ENCODE measurements at regions not wholly inside any gene's neighbourhood (a gene's known extent, or its start where the extent isn't known, plus 50 kb on each side); places are given as distances from the start of the nearest gene placed in this dataset.

DNA sequence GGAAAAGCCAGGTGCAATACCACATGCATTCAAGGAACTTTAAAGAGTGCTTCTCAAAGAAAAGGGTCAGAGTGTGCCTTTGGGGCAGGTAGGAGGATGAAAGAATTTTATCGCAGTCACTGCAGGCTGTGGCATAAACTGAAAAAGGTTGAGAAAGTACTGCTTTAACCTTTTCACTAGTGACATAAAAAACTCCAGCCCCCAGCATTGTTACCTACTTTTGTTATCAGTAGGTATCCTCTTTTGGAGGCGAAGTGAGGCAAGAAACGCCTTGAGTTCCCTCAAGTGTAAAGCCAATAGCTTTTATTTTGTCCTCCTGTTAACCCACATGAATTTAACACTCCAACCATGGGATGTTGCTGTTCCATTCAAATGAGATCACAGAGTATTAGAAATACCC, 64.7 kb upstream of the CHD1 start:
- Mint-ChIP-seq H3K4me1 (no peaks in the 10 kb centered on the region), H3K9me3 (no peaks in the 10 kb centered on the region), H3K27me3 (ENCODE audit: low read depth) (no peaks in the 10 kb centered on the region), H3K36me3 (ENCODE audit: low read depth) (no peaks in the 10 kb centered on the region), H3K27ac (no peak overlapping the region), H3K4me3 (no peak overlapping the region)
- TF ChIP-seq, protein P1, sequence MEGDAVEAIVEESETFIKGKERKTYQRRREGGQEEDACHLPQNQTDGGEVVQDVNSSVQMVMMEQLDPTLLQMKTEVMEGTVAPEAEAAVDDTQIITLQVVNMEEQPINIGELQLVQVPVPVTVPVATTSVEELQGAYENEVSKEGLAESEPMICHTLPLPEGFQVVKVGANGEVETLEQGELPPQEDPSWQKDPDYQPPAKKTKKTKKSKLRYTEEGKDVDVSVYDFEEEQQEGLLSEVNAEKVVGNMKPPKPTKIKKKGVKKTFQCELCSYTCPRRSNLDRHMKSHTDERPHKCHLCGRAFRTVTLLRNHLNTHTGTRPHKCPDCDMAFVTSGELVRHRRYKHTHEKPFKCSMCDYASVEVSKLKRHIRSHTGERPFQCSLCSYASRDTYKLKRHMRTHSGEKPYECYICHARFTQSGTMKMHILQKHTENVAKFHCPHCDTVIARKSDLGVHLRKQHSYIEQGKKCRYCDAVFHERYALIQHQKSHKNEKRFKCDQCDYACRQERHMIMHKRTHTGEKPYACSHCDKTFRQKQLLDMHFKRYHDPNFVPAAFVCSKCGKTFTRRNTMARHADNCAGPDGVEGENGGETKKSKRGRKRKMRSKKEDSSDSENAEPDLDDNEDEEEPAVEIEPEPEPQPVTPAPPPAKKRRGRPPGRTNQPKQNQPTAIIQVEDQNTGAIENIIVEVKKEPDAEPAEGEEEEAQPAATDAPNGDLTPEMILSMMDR (IDR thresholded peaks at IDR 0.05; ENCODE audit: unreplicated experiment in 3 of 3) = no peak

DNA sequence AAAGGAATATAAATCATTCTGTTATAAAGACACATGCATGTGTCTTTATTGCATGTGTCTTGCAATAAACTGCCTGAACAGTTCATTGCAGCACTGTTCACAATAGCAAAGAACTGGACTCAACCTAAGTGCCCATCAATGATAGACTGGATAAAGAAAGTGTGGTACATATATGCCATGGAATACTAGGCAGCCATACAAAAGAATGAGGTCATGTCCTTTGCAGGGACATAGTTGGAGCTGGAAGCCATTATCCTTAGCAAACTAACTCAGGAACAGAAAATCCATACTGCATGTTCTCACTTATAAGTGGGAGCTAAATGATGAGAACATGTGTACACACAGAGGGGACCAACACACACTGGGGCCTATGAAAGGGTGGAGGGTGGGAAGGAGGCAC, 63.7 kb upstream of the CHD1 start:
- Mint-ChIP-seq H3K9me3 (no peaks in the 10 kb centered on the region), H3K4me3 (no peak overlapping the region), H3K27me3 (ENCODE audit: low read depth) (no peaks in the 10 kb centered on the region), H3K27ac (no peak overlapping the region), H3K4me1 (no peaks in the 10 kb centered on the region), H3K36me3 (ENCODE audit: low read depth) (no peaks in the 10 kb centered on the region)
- TF ChIP-seq, protein P1 (IDR thresholded peaks at IDR 0.05; ENCODE audit: unreplicated experiment in 3 of 3) = no peak

DNA sequence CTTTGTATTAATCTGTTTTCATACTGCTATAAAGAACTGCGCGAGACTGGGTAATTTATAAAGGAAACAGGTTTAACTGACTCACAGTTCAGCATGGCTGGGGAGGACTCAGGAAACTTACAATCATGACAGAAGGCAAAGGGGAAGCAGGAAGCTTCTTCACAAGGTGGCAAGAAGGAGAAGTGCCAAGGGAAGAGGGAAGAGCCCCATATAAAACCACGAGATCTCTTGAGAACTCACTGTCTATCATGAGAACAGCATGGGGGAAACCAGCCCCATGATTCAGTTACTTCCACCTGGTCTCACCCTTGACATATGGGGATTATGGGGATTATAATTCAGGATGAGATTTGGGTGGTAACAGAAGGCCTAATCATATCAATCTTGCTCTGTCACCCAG, 60.9 kb upstream of the CHD1 start:
- H3K27ac Mint-ChIP-seq = no peak overlapping the region
- no peak overlapping the region for H3K4me3 Mint-ChIP-seq
- H3K4me1 Mint-ChIP-seq = no peaks in the 10 kb centered on the region
- no peaks in the 10 kb centered on the region for H3K9me3 Mint-ChIP-seq
- no peaks in the 10 kb centered on the region for H3K36me3 Mint-ChIP-seq (ENCODE audit: low read depth)
- H3K27me3 Mint-ChIP-seq (ENCODE audit: low read depth) = no peaks in the 10 kb centered on the region
- TF ChIP-seq, protein P1 (IDR thresholded peaks at IDR 0.05; ENCODE audit: unreplicated experiment in 3 of 3) = no peak

DNA sequence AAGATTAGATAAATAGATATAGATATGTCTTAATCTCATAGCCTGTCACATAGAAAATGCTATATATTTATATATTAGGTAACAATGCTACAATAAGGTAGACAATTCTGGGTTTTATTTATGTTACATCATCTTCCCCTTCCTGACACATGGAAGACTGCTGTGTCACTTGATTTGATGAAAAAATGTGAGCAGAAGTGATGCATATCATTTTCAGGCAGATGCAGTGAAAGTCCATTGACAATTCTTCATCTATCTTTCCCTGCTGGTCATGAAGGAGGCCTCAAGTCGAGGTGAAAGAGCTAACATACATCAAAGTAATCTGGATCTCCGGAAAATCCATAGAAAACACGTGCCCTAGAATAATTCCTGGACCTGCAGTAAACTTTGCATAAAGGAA, 57.8 kb upstream of the CHD1 start:
- Mint-ChIP-seq H3K36me3 (ENCODE audit: low read depth) (no peaks in the 10 kb centered on the region), H3K27me3 (ENCODE audit: low read depth) (no peaks in the 10 kb centered on the region), H3K9me3 (no peaks in the 10 kb centered on the region), H3K27ac (no peak overlapping the region), H3K4me1 (no peaks in the 10 kb centered on the region), H3K4me3 (no peak overlapping the region)
- TF ChIP-seq, protein P1 (IDR thresholded peaks at IDR 0.05; ENCODE audit: unreplicated experiment in 3 of 3) = no peak

DNA sequence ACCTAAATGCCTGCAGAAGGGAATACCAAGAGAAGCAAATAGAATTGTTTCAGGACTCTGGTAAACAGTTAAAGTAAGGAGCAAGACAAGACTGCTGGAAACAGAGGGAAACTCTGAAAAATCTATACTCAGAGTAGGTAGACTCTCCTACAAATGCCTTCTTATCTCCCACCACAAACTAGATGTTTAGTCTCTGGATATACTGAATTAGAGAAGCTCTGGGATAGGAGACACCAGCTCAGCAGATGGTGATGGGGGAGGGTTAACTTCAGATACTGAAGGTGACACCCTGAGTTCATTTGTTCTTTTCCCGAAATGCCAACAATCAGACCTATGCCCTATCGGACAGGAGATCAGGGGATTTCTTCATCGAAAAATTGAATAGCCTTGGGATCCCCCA, 54.1 kb upstream of the CHD1 start:
- Mint-ChIP-seq H3K27me3 (ENCODE audit: low read depth) (no peaks in the 10 kb centered on the region), H3K4me1 (no peaks in the 10 kb centered on the region), H3K27ac (no peak overlapping the region), H3K4me3 (no peak overlapping the region), H3K36me3 (ENCODE audit: low read depth) (no peaks in the 10 kb centered on the region), H3K9me3 (no peaks in the 10 kb centered on the region)
- TF ChIP-seq, protein P1 (IDR thresholded peaks at IDR 0.05; ENCODE audit: unreplicated experiment in 3 of 3) = no peak

Measured in nephron (organoid).